ENCODE measurements at regions not wholly inside any gene's neighbourhood (a gene's known extent, or its start where the extent isn't known, plus 50 kb on each side); places are given as distances from the start of the nearest gene placed in this dataset.

DNA sequence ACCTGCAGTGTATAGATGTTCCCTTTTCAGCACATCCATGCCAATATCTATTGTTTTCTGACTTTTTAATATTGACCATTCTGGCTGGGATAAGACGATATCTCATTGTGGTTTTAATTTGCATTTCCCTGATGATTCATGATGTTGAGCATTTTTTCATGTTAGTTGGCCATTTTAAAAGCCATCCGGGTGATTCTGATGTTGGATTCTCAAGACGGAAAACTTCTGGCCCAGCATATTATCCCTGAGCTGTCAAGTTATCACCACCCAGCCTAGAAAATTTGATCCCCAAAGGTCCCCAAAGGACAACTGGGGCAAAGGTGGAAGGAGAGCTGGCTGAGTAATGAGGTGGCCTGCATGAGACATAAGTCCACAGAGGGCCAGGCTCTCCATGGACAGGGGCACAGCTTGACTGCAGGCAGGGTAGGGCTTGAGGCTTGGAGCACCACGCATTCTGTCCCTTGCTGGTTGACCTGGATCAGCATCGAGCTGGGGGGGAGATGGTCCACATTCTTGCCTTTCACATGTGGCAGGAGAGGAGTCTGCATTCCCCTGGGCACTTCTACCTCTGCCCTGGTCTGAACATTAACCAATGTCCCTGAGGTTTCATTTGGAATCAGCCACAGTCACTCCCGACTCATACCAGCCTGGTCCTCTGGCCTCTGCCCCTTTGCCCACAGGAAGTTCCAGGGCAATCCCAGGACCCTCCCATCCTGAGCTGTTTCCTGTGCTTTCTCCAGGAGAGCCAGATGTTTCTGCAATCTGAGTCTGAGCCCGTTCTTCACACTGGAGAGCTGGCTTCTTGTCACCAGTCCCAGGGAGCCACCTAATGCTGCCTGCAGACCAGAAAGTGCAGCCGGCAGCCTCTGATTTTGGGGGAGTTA is 69.2 kb downstream of the ISG20 start:
- peaks cover 21% of the 10 kb centered on the region for H3K4me1 ChIP-seq (ENCODE audit: control insufficient read depth, insufficient read depth, low read length)
- H3K4me3 ChIP-seq (ENCODE audit: low read length), result no peak overlapping the region
- 25% methylated on average over 4 of the region's 8 CpGs for WGBS (ENCODE audit: insufficient coverage)
- H3K27ac ChIP-seq (ENCODE audit: low read length), result no peak overlapping the region
- no peaks in the 10 kb centered on the region for H3K36me3 ChIP-seq (ENCODE audit: control insufficient read depth, insufficient read depth, low read length)
- H3K9me3 ChIP-seq (replicated peaks; ENCODE audit: control insufficient read depth, low read depth, low read length), result no peaks in the 10 kb centered on the region
- no peak for DNase-seq
- H3K27me3 ChIP-seq (ENCODE audit: control insufficient read depth, insufficient read depth, low read length), result peaks cover 10% of the 10 kb centered on the region

DNA sequence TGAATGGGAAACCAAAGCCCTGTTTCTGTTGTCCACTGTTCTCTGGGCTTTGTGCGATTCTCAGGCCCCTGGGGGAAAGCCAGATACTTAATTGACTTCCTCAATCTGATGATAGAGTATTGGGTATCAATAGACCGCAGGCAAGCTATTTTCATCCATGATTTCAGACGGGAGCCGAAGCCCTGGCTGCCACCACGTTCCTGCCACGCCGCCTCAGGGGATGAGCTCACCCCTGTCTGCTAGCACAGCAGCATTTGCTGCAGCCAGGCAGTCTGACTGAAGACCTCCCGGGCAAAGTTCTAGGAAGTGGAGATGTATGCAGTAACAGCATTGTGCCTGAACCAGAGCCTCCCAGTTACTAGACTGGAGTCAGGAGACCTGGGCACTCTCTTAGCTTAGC is 69.8 kb downstream of the ISG20 start:
- WGBS (ENCODE audit: insufficient coverage), result 41% methylated on average over 5 of the region's 8 CpGs
- peaks cover 21% of the 10 kb centered on the region for H3K4me1 ChIP-seq (ENCODE audit: control insufficient read depth, insufficient read depth, low read length)
- H3K27me3 ChIP-seq (ENCODE audit: control insufficient read depth, insufficient read depth, low read length), result peaks cover 10% of the 10 kb centered on the region
- no peak overlapping the region for H3K27ac ChIP-seq (ENCODE audit: low read length)
- DNase-seq, result peak; percentile 49
- no peak overlapping the region for H3K4me3 ChIP-seq (ENCODE audit: low read length)
- no peaks in the 10 kb centered on the region for H3K36me3 ChIP-seq (ENCODE audit: control insufficient read depth, insufficient read depth, low read length)
- H3K9me3 ChIP-seq (replicated peaks; ENCODE audit: control insufficient read depth, low read depth, low read length), result no peaks in the 10 kb centered on the region

DNA sequence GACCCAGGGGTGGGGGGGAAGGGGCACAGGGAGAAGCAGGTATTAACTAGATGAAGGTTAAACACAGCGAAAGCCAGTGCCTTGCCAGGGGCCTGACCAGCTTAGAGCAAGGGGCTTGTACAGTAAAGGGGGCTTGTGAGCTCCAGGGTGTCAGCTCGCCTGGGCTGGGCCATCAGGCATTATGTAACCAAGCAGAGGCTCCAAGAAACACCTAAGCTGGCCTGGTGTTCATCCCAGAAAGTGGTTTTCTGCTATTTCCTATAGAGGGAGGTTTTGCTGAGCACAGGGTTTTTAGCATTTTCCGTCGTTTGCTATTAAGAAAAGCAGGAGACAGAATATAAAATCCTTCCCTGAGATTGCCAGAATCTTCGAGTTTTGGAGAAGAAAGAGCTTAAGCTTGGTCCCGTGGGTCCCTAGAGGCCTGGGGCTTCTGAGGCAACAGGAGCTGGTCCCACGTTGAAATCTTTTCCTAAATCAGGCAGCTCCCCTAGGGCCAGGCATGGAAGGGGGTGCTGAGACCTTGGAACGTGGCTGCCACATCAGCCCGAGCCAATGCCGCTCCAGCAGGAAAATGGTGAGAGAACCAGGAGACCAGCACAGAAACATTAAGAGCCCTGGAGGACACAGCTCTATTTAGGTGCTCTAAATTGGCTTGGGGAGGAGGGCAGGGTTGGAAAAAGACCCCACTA is 71.4 kb downstream of the ISG20 start:
- no peaks in the 10 kb centered on the region for H3K36me3 ChIP-seq (ENCODE audit: control insufficient read depth, insufficient read depth, low read length)
- peak overlapping the region; percentile 81 for H3K27ac ChIP-seq (ENCODE audit: low read length)
- peaks cover 17% of the 10 kb centered on the region for H3K4me1 ChIP-seq (ENCODE audit: control insufficient read depth, insufficient read depth, low read length)
- WGBS (ENCODE audit: insufficient coverage), result 41% methylated on average over 7 of the region's 10 CpGs
- DNase-seq, result peak; percentile 86
- H3K9me3 ChIP-seq (replicated peaks; ENCODE audit: control insufficient read depth, low read depth, low read length), result no peaks in the 10 kb centered on the region
- peaks cover 10% of the 10 kb centered on the region for H3K27me3 ChIP-seq (ENCODE audit: control insufficient read depth, insufficient read depth, low read length)
- no peak overlapping the region for H3K4me3 ChIP-seq (ENCODE audit: low read length)

DNA sequence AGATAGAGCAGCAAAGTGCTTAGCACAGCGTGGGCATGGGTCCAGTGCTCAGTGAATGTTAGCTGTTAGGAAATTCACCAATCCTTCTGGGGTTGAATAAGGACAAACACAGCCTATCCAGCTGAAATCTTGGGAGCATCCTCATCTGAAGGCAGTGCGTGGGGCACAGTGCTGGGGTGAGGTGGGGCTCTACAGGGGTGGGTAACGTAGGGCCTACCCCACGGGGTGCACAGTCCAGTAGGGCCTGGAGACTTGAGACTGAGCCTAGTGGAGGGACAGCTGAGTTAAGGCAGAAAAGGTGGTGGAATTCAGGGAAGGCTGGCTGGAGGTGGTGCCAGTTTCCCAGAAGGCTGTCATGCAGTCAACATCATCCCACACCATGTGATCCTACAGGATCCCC is 73.0 kb downstream of the ISG20 start:
- no peaks in the 10 kb centered on the region for H3K9me3 ChIP-seq (replicated peaks; ENCODE audit: control insufficient read depth, low read depth, low read length)
- no peak for DNase-seq
- H3K36me3 ChIP-seq (ENCODE audit: control insufficient read depth, insufficient read depth, low read length), result no peaks in the 10 kb centered on the region
- peaks cover 12% of the 10 kb centered on the region for H3K4me1 ChIP-seq (ENCODE audit: control insufficient read depth, insufficient read depth, low read length)
- H3K27ac ChIP-seq (ENCODE audit: low read length), result no peak overlapping the region
- peaks cover 2% of the 10 kb centered on the region for H3K27me3 ChIP-seq (ENCODE audit: control insufficient read depth, insufficient read depth, low read length)
- WGBS (ENCODE audit: insufficient coverage), result 79% methylated on average over 4 of the region's 4 CpGs
- H3K4me3 ChIP-seq (ENCODE audit: low read length), result no peak overlapping the region

DNA sequence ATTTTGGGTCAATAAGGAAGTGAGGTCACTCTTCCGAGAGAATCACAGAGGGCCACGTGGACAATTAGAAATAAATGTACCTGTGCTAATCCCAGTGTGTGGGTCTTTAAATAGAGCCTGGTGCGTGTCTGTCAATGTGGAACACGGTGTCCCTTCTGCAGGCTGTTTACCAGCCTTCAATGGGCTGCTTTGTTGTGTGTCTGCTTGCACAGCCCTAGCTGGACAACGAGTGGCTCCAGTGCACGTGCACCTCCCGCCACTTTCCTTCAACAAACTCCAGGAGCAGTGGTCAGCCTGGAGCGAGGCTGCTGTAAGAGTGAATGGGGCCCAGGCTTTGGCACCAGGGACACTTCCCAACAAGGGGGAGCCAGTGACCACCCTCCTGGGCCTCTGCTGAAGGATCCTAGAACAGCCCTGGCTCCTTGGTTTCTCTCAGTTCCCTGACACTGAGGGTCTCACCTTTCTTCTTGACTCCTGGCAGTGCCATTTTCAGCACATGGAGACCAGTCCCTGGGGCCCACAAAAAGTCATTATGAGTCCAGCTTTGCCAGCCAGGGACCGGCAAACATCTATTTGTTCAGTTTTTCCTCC is 76.1 kb downstream of the ISG20 start:
- no peaks in the 10 kb centered on the region for H3K36me3 ChIP-seq (ENCODE audit: control insufficient read depth, insufficient read depth, low read length)
- WGBS (ENCODE audit: insufficient coverage), result 59% methylated on average over 9 of the region's 9 CpGs
- no peaks in the 10 kb centered on the region for H3K9me3 ChIP-seq (replicated peaks; ENCODE audit: control insufficient read depth, low read depth, low read length)
- no peak for DNase-seq
- peaks cover 5% of the 10 kb centered on the region for H3K4me1 ChIP-seq (ENCODE audit: control insufficient read depth, insufficient read depth, low read length)
- no peak overlapping the region for H3K27ac ChIP-seq (ENCODE audit: low read length)
- H3K27me3 ChIP-seq (ENCODE audit: control insufficient read depth, insufficient read depth, low read length), result no peaks in the 10 kb centered on the region
- H3K4me3 ChIP-seq (ENCODE audit: low read length), result no peak overlapping the region

DNA sequence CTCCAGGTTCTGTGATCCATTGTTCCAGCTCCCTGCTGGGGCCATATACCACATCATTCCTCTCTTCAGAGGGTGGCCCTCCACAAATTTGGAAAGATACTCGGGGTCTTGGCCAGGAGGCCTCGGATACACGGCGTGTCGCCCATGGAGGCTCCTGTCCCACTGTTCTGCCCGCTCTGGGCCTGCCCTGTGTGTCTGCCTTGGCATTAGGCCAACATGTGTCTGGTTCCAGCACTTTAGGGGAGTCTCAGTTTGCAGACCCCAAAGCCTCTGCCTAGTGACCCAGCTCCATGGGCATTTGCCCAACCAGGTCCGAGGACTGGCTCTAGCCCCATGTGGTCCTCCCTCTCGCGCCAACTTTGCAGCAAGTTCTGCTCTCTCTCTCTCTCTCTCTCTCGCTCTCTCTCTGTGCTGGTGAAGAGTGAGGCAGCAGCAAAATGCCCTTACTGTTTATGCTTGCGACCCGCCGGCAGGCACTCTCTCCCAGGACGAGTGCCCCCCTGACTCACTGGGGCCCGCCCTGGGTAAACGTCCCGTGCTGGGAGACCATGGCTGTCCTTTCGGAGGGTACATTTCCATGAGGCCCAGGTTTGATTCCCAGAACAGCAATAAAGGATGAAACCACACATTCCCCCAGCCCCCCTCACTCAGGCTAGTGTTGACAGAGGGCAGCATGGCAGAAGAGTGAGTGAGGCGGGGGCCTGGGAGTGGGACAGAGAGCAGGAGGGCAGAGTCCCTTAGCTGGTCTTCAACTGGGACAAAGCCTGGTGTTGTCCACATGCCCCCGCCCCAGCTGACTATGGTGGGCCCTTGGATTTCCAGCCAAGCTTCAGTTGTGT is 77.9 kb downstream of the ISG20 start:
- Histone ChIP-seq H3K27me3 (ENCODE audit: control insufficient read depth, insufficient read depth, low read length) (no peaks in the 10 kb centered on the region), H3K4me3 (ENCODE audit: low read length) (no peak overlapping the region), H3K9me3 (replicated peaks; ENCODE audit: control insufficient read depth, low read depth, low read length) (no peaks in the 10 kb centered on the region), H3K27ac (ENCODE audit: low read length) (no peak overlapping the region), H3K4me1 (ENCODE audit: control insufficient read depth, insufficient read depth, low read length) (peaks cover 5% of the 10 kb centered on the region), H3K36me3 (ENCODE audit: control insufficient read depth, insufficient read depth, low read length) (no peaks in the 10 kb centered on the region)
- 79% methylated on average over 14 of the region's 20 CpGs for WGBS (ENCODE audit: insufficient coverage)
- no peak for DNase-seq

DNA sequence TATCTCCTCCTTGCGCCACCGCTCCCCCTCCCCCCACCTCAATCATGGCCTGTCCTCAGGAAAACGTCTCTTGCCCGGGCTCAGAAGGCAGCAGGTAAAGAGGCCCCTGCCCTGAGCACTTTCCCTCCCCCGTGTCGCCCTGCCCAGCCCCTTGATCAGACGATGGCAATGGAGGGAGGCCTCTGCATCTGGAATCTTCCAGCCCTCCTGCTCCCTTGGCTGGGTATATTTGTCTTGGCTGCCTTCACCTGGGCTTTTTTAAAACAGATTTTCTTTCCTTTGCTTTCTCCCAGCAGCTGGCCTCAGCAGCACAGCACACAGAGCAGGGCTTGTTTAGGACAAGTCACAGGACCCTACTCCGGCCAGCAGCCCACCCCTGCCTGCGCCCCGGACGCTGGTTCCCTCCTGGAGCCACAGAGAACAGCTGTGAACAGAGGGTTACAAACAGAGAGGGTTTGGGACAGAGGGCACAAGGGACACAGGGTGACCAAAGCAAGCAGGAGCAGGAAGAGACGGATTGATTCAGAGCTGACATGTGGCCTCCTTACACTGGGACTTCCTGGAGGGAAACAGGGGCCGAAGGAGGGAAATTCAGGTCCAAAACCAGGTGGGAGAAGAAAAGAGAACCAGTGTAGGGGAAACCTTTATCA is 78.7 kb downstream of the ISG20 start:
- peak; percentile 61 for DNase-seq
- Histone ChIP-seq H3K4me3 (ENCODE audit: low read length) (no peak overlapping the region), H3K9me3 (replicated peaks; ENCODE audit: control insufficient read depth, low read depth, low read length) (no peaks in the 10 kb centered on the region), H3K36me3 (ENCODE audit: control insufficient read depth, insufficient read depth, low read length) (no peaks in the 10 kb centered on the region), H3K27ac (ENCODE audit: low read length) (peak overlapping the region; percentile 51), H3K27me3 (ENCODE audit: control insufficient read depth, insufficient read depth, low read length) (no peaks in the 10 kb centered on the region), H3K4me1 (ENCODE audit: control insufficient read depth, insufficient read depth, low read length) (peaks cover 5% of the 10 kb centered on the region)
- WGBS (ENCODE audit: insufficient coverage), result 36% methylated on average over 12 of the region's 13 CpGs

DNA sequence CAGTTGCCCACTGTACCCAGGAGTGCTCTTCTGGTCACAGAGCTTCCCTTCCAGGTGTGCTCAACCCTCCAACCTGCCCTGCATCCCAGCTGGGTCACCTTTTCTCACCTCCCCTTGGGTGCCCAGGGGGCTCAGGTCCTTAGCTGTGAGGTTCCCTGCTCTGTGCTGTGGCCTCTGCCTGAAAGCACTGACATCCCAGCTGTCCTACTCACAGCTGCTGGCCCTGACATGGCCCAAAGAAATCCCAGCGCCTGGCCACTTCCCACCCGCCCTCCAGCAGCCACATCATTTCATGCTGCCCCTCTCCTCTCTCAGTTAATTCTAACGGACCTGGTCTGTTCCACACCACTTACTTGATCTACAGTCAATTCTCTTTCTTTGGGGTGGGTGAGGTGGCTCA is 79.9 kb downstream of the ISG20 start:
- Histone ChIP-seq H3K36me3 (ENCODE audit: control insufficient read depth, insufficient read depth, low read length) (no peaks in the 10 kb centered on the region), H3K27ac (ENCODE audit: low read length) (no peak overlapping the region), H3K9me3 (replicated peaks; ENCODE audit: control insufficient read depth, low read depth, low read length) (no peaks in the 10 kb centered on the region), H3K27me3 (ENCODE audit: control insufficient read depth, insufficient read depth, low read length) (no peaks in the 10 kb centered on the region), H3K4me1 (ENCODE audit: control insufficient read depth, insufficient read depth, low read length) (peaks cover 5% of the 10 kb centered on the region), H3K4me3 (ENCODE audit: low read length) (no peak overlapping the region)
- no peak for DNase-seq
- no CpG with 5 or more reads among the region's 3 CpGs for WGBS (ENCODE audit: insufficient coverage)

DNA sequence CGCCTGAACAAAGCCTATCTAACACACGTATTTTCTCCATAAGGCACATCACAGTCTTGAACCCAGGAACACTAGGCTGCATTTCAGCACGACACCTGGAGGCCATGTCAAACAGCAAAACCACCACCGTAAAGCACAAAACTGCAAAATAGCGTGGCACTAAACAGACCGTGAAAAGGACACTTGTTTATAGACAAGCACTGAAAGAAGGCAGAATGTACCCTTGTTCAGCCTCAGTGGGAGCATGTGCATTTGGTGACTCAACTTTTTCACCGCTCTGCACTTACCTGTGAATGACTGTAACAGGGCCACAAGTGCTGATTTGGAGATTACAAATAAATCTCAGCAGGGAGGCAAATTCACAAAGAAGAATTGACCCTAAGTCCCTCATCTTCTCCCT is 80.8 kb downstream of the ISG20 start:
- no peak overlapping the region for H3K27ac ChIP-seq (ENCODE audit: low read length)
- no peak for DNase-seq
- peaks cover 5% of the 10 kb centered on the region for H3K4me1 ChIP-seq (ENCODE audit: control insufficient read depth, insufficient read depth, low read length)
- H3K36me3 ChIP-seq (ENCODE audit: control insufficient read depth, insufficient read depth, low read length), result no peaks in the 10 kb centered on the region
- H3K9me3 ChIP-seq (replicated peaks; ENCODE audit: control insufficient read depth, low read depth, low read length), result peaks cover 2% of the 10 kb centered on the region
- H3K4me3 ChIP-seq (ENCODE audit: low read length), result no peak overlapping the region
- no peaks in the 10 kb centered on the region for H3K27me3 ChIP-seq (ENCODE audit: control insufficient read depth, insufficient read depth, low read length)
- WGBS (ENCODE audit: insufficient coverage), result 76% methylated on average over 7 of the region's 7 CpGs
